ENCODE measurements at regions not wholly inside any gene's neighbourhood (a gene's known extent, or its start where the extent isn't known, plus 50 kb on each side); places are given as distances from the start of the nearest gene placed in this dataset.

DNA sequence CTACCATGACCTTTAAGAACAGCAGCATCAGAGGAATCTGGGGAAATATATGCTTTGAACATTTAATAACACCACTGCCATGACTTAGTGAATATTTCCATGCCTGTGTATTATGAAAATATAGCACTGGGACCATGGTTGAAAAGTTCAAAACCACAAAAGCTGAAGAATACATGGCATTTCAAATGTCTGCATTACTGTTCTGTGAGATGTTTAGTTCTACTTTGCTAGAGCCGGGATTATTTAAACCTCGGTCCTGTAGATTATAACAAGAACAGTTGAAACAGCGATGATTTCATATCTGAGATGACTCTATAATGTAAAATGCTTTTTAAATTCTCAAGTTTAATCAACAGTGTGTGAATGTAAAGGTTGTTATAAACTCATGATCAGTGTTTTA lies 126.7 kb upstream of the AGA start:
- TF ChIP-seq POLR2AphosphoS5 (IDR thresholded peaks at IDR 0.05; ENCODE audit: insufficient read depth in 1 of 2, low read depth in 1 of 2) (no peak), POLR2A (IDR thresholded peaks at IDR 0.05) (no peak)
- TF ChIP-seq, protein P1, sequence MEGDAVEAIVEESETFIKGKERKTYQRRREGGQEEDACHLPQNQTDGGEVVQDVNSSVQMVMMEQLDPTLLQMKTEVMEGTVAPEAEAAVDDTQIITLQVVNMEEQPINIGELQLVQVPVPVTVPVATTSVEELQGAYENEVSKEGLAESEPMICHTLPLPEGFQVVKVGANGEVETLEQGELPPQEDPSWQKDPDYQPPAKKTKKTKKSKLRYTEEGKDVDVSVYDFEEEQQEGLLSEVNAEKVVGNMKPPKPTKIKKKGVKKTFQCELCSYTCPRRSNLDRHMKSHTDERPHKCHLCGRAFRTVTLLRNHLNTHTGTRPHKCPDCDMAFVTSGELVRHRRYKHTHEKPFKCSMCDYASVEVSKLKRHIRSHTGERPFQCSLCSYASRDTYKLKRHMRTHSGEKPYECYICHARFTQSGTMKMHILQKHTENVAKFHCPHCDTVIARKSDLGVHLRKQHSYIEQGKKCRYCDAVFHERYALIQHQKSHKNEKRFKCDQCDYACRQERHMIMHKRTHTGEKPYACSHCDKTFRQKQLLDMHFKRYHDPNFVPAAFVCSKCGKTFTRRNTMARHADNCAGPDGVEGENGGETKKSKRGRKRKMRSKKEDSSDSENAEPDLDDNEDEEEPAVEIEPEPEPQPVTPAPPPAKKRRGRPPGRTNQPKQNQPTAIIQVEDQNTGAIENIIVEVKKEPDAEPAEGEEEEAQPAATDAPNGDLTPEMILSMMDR (IDR thresholded peaks at IDR 0.05): no peak

Measured in vagina (tissue), 2 donors.